ENCODE measurements at regions not wholly inside any gene's neighbourhood (a gene's known extent, or its start where the extent isn't known, plus 50 kb on each side); places are given as distances from the start of the nearest gene placed in this dataset.

- Mint-ChIP-seq H3K36me3 (ENCODE audit: insufficient read depth) (peaks cover 12% of the 10 kb centered on the region), H3K4me1 (ENCODE audit: low read depth) (peaks cover 20% of the 10 kb centered on the region), H3K27ac (no peak overlapping the region), H3K4me3 (ENCODE audit: low read depth) (peak overlapping the region; percentile 91), H3K27me3 (peaks cover 6% of the 10 kb centered on the region), H3K9me3 (ENCODE audit: low read depth) (peaks cover 12% of the 10 kb centered on the region)
- TF ChIP-seq, protein P1, sequence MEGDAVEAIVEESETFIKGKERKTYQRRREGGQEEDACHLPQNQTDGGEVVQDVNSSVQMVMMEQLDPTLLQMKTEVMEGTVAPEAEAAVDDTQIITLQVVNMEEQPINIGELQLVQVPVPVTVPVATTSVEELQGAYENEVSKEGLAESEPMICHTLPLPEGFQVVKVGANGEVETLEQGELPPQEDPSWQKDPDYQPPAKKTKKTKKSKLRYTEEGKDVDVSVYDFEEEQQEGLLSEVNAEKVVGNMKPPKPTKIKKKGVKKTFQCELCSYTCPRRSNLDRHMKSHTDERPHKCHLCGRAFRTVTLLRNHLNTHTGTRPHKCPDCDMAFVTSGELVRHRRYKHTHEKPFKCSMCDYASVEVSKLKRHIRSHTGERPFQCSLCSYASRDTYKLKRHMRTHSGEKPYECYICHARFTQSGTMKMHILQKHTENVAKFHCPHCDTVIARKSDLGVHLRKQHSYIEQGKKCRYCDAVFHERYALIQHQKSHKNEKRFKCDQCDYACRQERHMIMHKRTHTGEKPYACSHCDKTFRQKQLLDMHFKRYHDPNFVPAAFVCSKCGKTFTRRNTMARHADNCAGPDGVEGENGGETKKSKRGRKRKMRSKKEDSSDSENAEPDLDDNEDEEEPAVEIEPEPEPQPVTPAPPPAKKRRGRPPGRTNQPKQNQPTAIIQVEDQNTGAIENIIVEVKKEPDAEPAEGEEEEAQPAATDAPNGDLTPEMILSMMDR (IDR thresholded peaks at IDR 0.05; ENCODE audit: unreplicated experiment): no peak
- DNase-seq (ENCODE audit: low spot score, unreplicated experiment): no peak
These were observed 155.6 kb upstream of the GOLIM4 start for GRCh38 chr3:168251371-168251770.

DNA sequence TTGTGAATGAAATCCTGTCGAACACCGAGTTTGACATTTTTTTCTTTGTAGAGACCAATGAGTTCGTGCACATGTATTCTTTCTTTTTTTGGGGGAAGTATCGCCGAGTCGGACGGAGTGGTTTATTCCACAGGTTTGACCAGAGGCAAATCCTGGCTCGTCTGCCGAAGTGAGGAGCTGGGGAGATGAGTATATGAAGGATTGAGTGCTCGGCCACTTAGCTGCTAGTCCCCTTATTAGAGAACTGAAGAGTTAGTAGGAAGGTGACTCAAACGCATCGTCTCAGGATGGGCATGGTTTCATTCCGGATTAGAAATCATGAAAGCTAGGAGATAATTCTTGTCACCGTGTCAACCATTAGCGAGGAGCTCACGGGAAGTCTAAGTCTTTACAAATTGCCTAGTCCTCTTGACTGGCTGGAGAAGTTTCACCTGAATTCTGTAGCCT lies 154.7 kb upstream of the GOLIM4 start:
- TF ChIP-seq, protein P1 (IDR thresholded peaks at IDR 0.05; ENCODE audit: unreplicated experiment): no peak
- peaks cover 11% of the 10 kb centered on the region for H3K27me3 Mint-ChIP-seq
- peaks cover 7% of the 10 kb centered on the region for H3K9me3 Mint-ChIP-seq (ENCODE audit: low read depth)
- peak overlapping the region; percentile 91 for H3K4me3 Mint-ChIP-seq (ENCODE audit: low read depth)
- H3K36me3 Mint-ChIP-seq (ENCODE audit: insufficient read depth): peaks cover 8% of the 10 kb centered on the region
- peaks cover 20% of the 10 kb centered on the region for H3K4me1 Mint-ChIP-seq (ENCODE audit: low read depth)
- H3K27ac Mint-ChIP-seq: peak overlapping the region; percentile 65
- no peak for DNase-seq (ENCODE audit: low spot score, unreplicated experiment)

DNA sequence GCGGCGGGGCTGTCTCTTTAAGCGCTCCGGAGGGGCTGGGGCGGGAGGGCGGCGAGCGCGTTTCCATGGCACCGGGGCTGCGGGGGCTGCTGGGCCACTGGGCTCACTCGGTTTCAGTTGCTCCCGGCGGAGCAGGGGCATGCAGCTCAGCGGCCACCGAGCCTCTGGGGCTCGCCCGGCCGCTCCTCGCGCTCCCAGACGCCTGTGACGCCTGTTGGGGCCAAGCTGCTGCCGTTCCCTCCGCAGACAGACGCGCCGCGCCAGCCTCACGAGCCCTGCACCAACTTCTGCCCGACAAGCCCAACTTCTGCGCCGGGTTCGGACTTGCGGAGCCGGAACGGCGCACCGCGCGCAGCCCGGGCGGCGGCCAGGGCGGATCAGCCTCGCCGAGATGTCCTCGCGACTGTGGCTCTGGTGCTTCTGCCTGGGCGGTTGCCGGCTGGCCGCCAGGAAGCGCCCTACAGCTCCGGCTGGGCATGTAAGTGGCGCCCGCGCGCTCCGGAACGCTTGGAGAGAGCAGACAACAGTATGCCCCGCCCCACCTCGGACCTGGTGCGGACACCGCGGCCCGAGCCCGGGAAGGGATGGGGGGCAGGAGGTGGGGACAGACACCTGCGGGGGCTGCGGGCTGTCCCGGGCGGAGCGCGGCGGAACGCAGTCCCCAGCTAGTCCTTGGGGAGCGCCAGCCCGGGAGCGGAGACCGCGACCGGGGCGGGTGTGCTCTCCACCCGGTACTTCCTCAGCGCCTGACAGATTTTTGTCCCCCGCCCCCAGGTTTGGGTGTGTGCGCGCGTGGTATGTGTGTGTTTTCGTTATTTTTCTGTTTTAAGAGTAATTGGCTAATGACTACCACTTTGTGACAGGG lies 154.1 kb upstream of the GOLIM4 start:
- peak overlapping the region; percentile 80 for H3K27ac Mint-ChIP-seq

DNA sequence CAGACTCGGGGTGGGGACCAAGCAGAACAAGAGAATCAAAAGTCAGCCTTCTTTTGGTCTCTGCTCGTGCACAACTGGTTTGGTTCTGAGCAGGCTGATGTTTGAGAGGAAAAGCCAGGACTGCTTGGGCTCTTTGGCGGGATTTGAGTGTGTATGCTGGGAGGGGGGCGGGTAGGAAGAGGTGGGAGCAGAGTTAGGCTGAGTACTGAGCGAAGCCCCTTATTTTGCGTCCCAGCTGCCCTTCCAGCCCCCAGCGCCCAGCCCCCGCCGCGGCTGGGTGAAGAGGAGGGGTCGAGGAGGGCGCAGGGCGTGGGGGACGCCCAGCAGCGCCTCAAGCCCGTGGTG lies 153.5 kb upstream of the GOLIM4 start:
- no peaks in the 10 kb centered on the region for H3K9me3 Mint-ChIP-seq (ENCODE audit: low read depth)
- H3K4me3 Mint-ChIP-seq (ENCODE audit: low read depth): peak overlapping the region; percentile 91
- H3K27me3 Mint-ChIP-seq: peaks cover 12% of the 10 kb centered on the region
- H3K27ac Mint-ChIP-seq: peak overlapping the region; percentile 96
- H3K36me3 Mint-ChIP-seq (ENCODE audit: insufficient read depth): peaks cover 2% of the 10 kb centered on the region
- H3K4me1 Mint-ChIP-seq (ENCODE audit: low read depth): peaks cover 20% of the 10 kb centered on the region
- no peak for DNase-seq (ENCODE audit: low spot score, unreplicated experiment)
- TF ChIP-seq, protein P1 (IDR thresholded peaks at IDR 0.05; ENCODE audit: unreplicated experiment): no peak

More for the DNA sequence above, 154.1 kb upstream of the GOLIM4 start:
- Mint-ChIP-seq H3K4me3 (ENCODE audit: low read depth) (peak overlapping the region; percentile 91), H3K36me3 (ENCODE audit: insufficient read depth) (peaks cover 5% of the 10 kb centered on the region), H3K27me3 (peaks cover 12% of the 10 kb centered on the region), H3K9me3 (ENCODE audit: low read depth) (peaks cover 2% of the 10 kb centered on the region), H3K4me1 (ENCODE audit: low read depth) (peaks cover 20% of the 10 kb centered on the region)
- DNase-seq (ENCODE audit: low spot score, unreplicated experiment): peak; percentile 79
- TF ChIP-seq, protein P1 (IDR thresholded peaks at IDR 0.05; ENCODE audit: unreplicated experiment): peak; percentile 65

GRCh38 chr3:168248383-168249204 lies 152.9 kb upstream of the GOLIM4 start:
- H3K9me3 Mint-ChIP-seq (ENCODE audit: low read depth): no peaks in the 10 kb centered on the region
- DNase-seq (ENCODE audit: low spot score, unreplicated experiment): peak; percentile 28
- peaks cover 20% of the 10 kb centered on the region for H3K4me1 Mint-ChIP-seq (ENCODE audit: low read depth)
- TF ChIP-seq, protein P1 (IDR thresholded peaks at IDR 0.05; ENCODE audit: unreplicated experiment): no peak
- H3K27ac Mint-ChIP-seq: peak overlapping the region; percentile 96
- H3K4me3 Mint-ChIP-seq (ENCODE audit: low read depth): peak overlapping the region; percentile 91
- peaks cover 12% of the 10 kb centered on the region for H3K27me3 Mint-ChIP-seq
- H3K36me3 Mint-ChIP-seq (ENCODE audit: insufficient read depth): no peaks in the 10 kb centered on the region

All from progenitor cell of endocrine pancreas (in vitro differentiated cells).